Activated B cell treated with CpG ODN at 0.5 μM for 24 hours (primary cell): ENCODE measurements at regions not wholly inside any gene's neighbourhood (a gene's known extent, or its start where the extent isn't known, plus 50 kb on each side); places are given as distances from the start of the nearest gene placed in this dataset.

ENCODE experiments used
- ATAC-seq: fragments of 200-7000 bp; cut with Tn5 transposase; one replicate; pipeline ENCODE4 v1.10.0; 2021; ENCODE audit warnings: low read depth, mild to moderate bottlenecking, moderate library complexity
- CTCF ChIA-PET: fragments of 350-600 bp; sonication (Branson Sonifier 250); formaldehyde crosslinking; loops from one replicate; lab custom pipeline; 2021; ENCODE audit warnings: antibody characterized with exemption; lab: Charles Lee
- POLR2A ChIA-PET: fragments of 350-600 bp; sonication (Branson Sonifier 250); formaldehyde crosslinking; loops from one replicate; lab custom pipeline; 2021; ENCODE audit warnings: antibody characterized with exemption; lab: Charles Lee
- DNase-seq: peaks from one replicate; pipeline ENCODE4 v3.0.0; 2022
- H3K27ac Mint-ChIP-seq: one replicate; pipeline ENCODE4 v1.8.0; 2020; ENCODE audit warnings: mixed read lengths
- H3K27me3 Mint-ChIP-seq: one replicate; pipeline ENCODE4 v1.8.0; 2021; ENCODE audit warnings: mixed read lengths
- H3K36me3 Mint-ChIP-seq: one replicate; pipeline ENCODE4 v1.8.0; 2021; ENCODE audit warnings: low read depth, mixed read lengths
- H3K4me1 Mint-ChIP-seq: one replicate; pipeline ENCODE4 v1.8.0; 2021; ENCODE audit warnings: mixed read lengths
- H3K4me3 Mint-ChIP-seq: one replicate; pipeline ENCODE4 v1.8.0; 2020; ENCODE audit warnings: mild to moderate bottlenecking, mixed read lengths
- H3K9me3 Mint-ChIP-seq: one replicate; pipeline ENCODE4 v1.8.0; 2020; ENCODE audit warnings: mixed read lengths
- CTCF ChIP-seq: fragments of 200-600 bp; IDR thresholded peaks from one replicate; pipeline ENCODE4 v1.8.0; 2022; ENCODE audit warnings: antibody characterized with exemption, mild to moderate bottlenecking
- intact Hi-C: fragments of 100-400 bp; cut with micrococcal nuclease; formaldehyde crosslinking; loops from one replicate; pipeline ENCODE4 v1.15.1; 2024

- Mint-ChIP-seq H3K27me3 (peaks cover 9% of the 10 kb centered on the region), H3K9me3 (no peaks in the 10 kb centered on the region), H3K36me3 (no peaks in the 10 kb centered on the region), H3K4me3 (no peak overlapping the region), H3K27ac (no peak overlapping the region), H3K4me1 (no peaks in the 10 kb centered on the region)
- POLR2A ChIA-PET = no interaction called here
- DNase-seq (no peak), ATAC-seq (no peak)
- intact Hi-C loops = no loop called here
- no peak for TF ChIP-seq CTCF
- CTCF ChIA-PET = no interaction called here
Measured at GRCh38 chr6:105941621-105942412, 144.3 kb upstream of the PRDM1 start.

GRCh38 chr6:105940990-105941389, 145.1 kb upstream of the PRDM1 start:
- Mint-ChIP-seq H3K4me3 (no peak overlapping the region), H3K36me3 (no peaks in the 10 kb centered on the region), H3K4me1 (no peaks in the 10 kb centered on the region), H3K27me3 (peaks cover 9% of the 10 kb centered on the region), H3K9me3 (no peaks in the 10 kb centered on the region), H3K27ac (no peak overlapping the region)
- TF ChIP-seq CTCF = no peak
- intact Hi-C loops = no loop called here
- ChIA-PET CTCF (no interaction called here), POLR2A (no interaction called here)
- ATAC-seq (no peak), DNase-seq (no peak)

GRCh38 chr6:105936972-105937371, 149.2 kb upstream of the PRDM1 start:
- TF ChIP-seq CTCF = no peak
- peaks cover 2% of the 10 kb centered on the region for H3K9me3 Mint-ChIP-seq
- intact Hi-C loops = no loop called here
- H3K4me1 Mint-ChIP-seq = no peaks in the 10 kb centered on the region
- ATAC-seq (no peak), DNase-seq (no peak)
- H3K27ac Mint-ChIP-seq = no peak overlapping the region
- peaks cover 5% of the 10 kb centered on the region for H3K27me3 Mint-ChIP-seq
- ChIA-PET POLR2A (no interaction called here), CTCF (no interaction called here)
- H3K4me3 Mint-ChIP-seq = no peak overlapping the region
- no peaks in the 10 kb centered on the region for H3K36me3 Mint-ChIP-seq

GRCh38 chr6:105935416-105935815, 150.7 kb upstream of the PRDM1 start:
- no peak for ATAC-seq
- intact Hi-C loops = no loop called here
- H3K4me1 Mint-ChIP-seq = no peaks in the 10 kb centered on the region
- no peak for DNase-seq
- H3K4me3 Mint-ChIP-seq = no peak overlapping the region
- no peak overlapping the region for H3K27ac Mint-ChIP-seq
- peaks cover 2% of the 10 kb centered on the region for H3K9me3 Mint-ChIP-seq
- no peaks in the 10 kb centered on the region for H3K27me3 Mint-ChIP-seq
- H3K36me3 Mint-ChIP-seq = no peaks in the 10 kb centered on the region
- POLR2A ChIA-PET = no interaction called here
- no peak for TF ChIP-seq CTCF
- CTCF ChIA-PET = no interaction called here

GRCh38 chr6:105934708-105935107, 151.4 kb upstream of the PRDM1 start:
- ATAC-seq (no peak), DNase-seq (no peak)
- H3K36me3 Mint-ChIP-seq = no peaks in the 10 kb centered on the region
- no peaks in the 10 kb centered on the region for H3K4me1 Mint-ChIP-seq
- H3K4me3 Mint-ChIP-seq = no peak overlapping the region
- H3K27ac Mint-ChIP-seq = no peak overlapping the region
- TF ChIP-seq CTCF = no peak
- H3K27me3 Mint-ChIP-seq = no peaks in the 10 kb centered on the region
- intact Hi-C loops = no loop called here
- CTCF ChIA-PET = no interaction called here
- H3K9me3 Mint-ChIP-seq = peaks cover 2% of the 10 kb centered on the region
- POLR2A ChIA-PET = no interaction called here
